Epithelial cell of esophagus (primary cell): ENCODE measurements at regions not wholly inside any gene's neighbourhood (a gene's known extent, or its start where the extent isn't known, plus 50 kb on each side); places are given as distances from the start of the nearest gene placed in this dataset.

Experiments
- DNase-seq: peaks from one replicate; pipeline ENCODE4 v3.0.0; 2010; ENCODE audit warnings: low read depth
- H3K4me3 ChIP-seq: 2 replicates; pipeline ENCODE4 v1.5.1; 2011; ENCODE audit warnings: mild to moderate bottlenecking, low read length, control low read depth
- CTCF ChIP-seq: IDR thresholded peaks from 2 replicates; pipeline ENCODE4 v1.5.1; 2011; ENCODE audit warnings: low read depth, mild to moderate bottlenecking, low read length, control low read depth, inconsistent platforms; ENCODE audit not compliant: insufficient read depth; ENCODE audit errors: missing control alignments

GRCh38 chr12:92000597-92000996, 145.0 kb downstream of the BTG1 start:
- TF ChIP-seq CTCF: no peak
- no peak overlapping the region for H3K4me3 ChIP-seq
- DNase-seq: no peak

GRCh38 chr12:91999823-92000222, 145.8 kb downstream of the BTG1 start:
- no peak for DNase-seq
- no peak for TF ChIP-seq CTCF
- H3K4me3 ChIP-seq: no peak overlapping the region

DNA sequence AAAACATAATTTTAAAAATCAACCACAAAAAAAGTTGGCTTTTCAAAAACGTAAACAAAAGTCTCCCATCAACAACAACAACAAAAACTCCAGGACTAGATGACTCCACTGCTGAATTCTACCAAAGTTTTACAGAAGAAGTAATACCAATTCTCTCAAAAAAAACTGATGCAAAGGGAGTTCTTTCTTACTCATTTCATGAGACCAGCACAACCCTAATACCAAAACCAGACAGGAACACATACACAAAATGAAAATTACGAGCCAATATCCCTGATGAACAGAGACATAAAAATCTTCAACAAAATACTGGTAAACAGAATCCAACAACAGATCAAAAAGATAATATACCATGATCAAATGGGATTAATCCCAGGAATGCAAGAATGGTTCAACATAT, 147.3 kb downstream of the BTG1 start:
- DNase-seq: no peak
- no peak for TF ChIP-seq CTCF
- H3K4me3 ChIP-seq: no peak overlapping the region

GRCh38 chr12:91994208-91994797, 151.3 kb downstream of the BTG1 start:
- TF ChIP-seq CTCF: no peak
- DNase-seq: no peak
- no peak overlapping the region for H3K4me3 ChIP-seq

DNA sequence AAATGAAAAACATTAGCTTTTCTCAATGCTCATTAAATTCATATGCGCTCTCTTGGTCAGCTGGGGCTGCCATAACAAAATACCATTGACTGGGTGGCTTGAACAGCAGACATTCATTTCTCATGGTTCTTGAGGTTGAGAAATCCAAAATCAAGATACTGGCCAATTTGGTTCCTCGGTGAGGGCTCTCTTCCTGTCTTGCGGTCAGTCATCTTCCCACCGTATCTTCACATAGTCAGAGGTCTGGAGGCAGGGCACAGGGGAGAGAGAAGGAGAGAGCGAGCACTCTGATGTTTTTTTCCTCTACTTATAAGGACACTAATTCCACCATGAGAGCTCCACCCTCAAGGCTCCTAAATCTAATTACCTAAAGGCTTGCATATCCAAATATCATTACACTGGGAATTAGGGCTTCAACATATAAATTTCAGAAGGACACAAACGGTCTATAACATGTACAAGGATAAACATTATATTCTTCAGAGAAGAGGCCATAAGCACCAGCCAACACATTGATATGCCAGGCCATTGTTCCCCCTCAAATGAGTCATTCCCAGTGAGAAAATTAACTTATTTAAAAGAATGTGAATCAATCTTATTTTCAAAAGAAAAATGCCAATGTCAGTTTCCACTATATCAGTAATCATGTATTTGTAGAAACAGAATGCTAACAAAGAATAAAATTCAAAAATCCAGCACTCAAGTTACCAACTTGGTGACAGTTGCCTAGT, 152.2 kb downstream of the BTG1 start:
- H3K4me3 ChIP-seq: no peak overlapping the region
- no peak for DNase-seq
- no peak for TF ChIP-seq CTCF

- H3K4me3 ChIP-seq: no peak overlapping the region
- peak; percentile 21 for DNase-seq
Observed at GRCh38 chr12:91991399-91992187, 154.1 kb downstream of the BTG1 start.

More at GRCh38 chr12:91991399-91992187, 154.1 kb downstream of the BTG1 start:
- TF ChIP-seq CTCF: no peak
